HEK293 (cell line): ENCODE measurements at regions not wholly inside any gene's neighbourhood (a gene's known extent, or its start where the extent isn't known, plus 50 kb on each side); places are given as distances from the start of the nearest gene placed in this dataset.

Source experiments
- CTCF ChIA-PET: fragments of 350-600 bp; formaldehyde crosslinking; extraction: SDS; loops from one replicate; lab custom pipeline; 2021; ENCODE audit warnings: antibody characterized with exemption; lab: Yijun Ruan, JAX
- POLR2A ChIA-PET: fragments of 300-600 bp; formaldehyde crosslinking; extraction: SDS; loops from one replicate; lab custom pipeline; 2020; ENCODE audit warnings: antibody characterized with exemption, inconsistent platforms; lab: Yijun Ruan, JAX
- H3K27ac ChIP-seq: fragments of 200-500 bp; sonication (Bioruptor generic); 2 replicates; pipeline ENCODE4 v1.5.1; 2014; ENCODE audit warnings: low read depth, low read length, control low read depth, inconsistent platforms; ENCODE audit errors: extremely low read depth
- H3K36me3 ChIP-seq, 2 experiments: fragments of 200-500 bp in 1 of 2; sonication (Bioruptor generic) in 1 of 2; 1 replicate in 1 of 2; 2 replicates in 1 of 2; pipeline ENCODE4 v1.5.1; 2014 to 2017; ENCODE audit warnings: inconsistent platforms in 2 of 2, low read length in 2 of 2; ENCODE audit not compliant: control insufficient read depth in 2 of 2, insufficient read depth in 1 of 2
- H3K4me1 ChIP-seq: fragments of 200-500 bp; sonication (Bioruptor generic); 2 replicates; pipeline ENCODE4 v1.5.1; 2014; ENCODE audit warnings: mild to moderate bottlenecking, low read length, inconsistent platforms; ENCODE audit not compliant: control insufficient read depth, insufficient read depth
- H3K4me3 ChIP-seq: 2 replicates; pipeline ENCODE4 v1.5.1; 2011; ENCODE audit warnings: low read depth, mild to moderate bottlenecking, control low read depth, low read length, moderate library complexity
- H3K9me3 ChIP-seq: fragments of 200-500 bp; sonication (Bioruptor generic); 2 replicates; pipeline ENCODE4 v1.5.1; 2014; ENCODE audit warnings: low read depth, low read length, inconsistent platforms; ENCODE audit not compliant: control insufficient read depth, insufficient read depth
- KLF1 ChIP-seq: fragments of 450-650 bp; formaldehyde crosslinking; IDR thresholded peaks from 2 replicates; pipeline ENCODE4 v1.5.1; 2016; ENCODE audit warnings: missing biosample characterization, missing genetic modification characterization
- KLF7 ChIP-seq: fragments of 450-650 bp; formaldehyde crosslinking; IDR thresholded peaks from 2 replicates; pipeline ENCODE4 v1.5.1; 2016; ENCODE audit warnings: missing biosample characterization, missing genetic modification characterization, borderline replicate concordance
- MZF1 ChIP-seq: fragments of 450-650 bp; formaldehyde crosslinking; IDR thresholded peaks from 2 replicates; pipeline ENCODE4 v1.5.1; 2017; ENCODE audit warnings: missing biosample characterization, missing genetic modification characterization, borderline replicate concordance
- TCF7L2 ChIP-seq: IDR thresholded peaks from 2 replicates; pipeline ENCODE4 v1.6.1; 2011; ENCODE audit warnings: low read depth, mild to moderate bottlenecking, inconsistent platforms, low read length, moderate library complexity, borderline replicate concordance
- TRIM28 ChIP-seq: IDR thresholded peaks from 2 replicates; pipeline ENCODE4 v1.6.1; 2011; ENCODE audit warnings: low read length, control low read depth, borderline replicate concordance
- ZBTB20 ChIP-seq: fragments of 450-650 bp; formaldehyde crosslinking; IDR thresholded peaks from 2 replicates; pipeline ENCODE4 v1.5.1; 2016; ENCODE audit warnings: missing biosample characterization, missing genetic modification characterization
- ZNF133 ChIP-seq: fragments of 450-650 bp; formaldehyde crosslinking; IDR thresholded peaks from 2 replicates; pipeline ENCODE4 v1.5.1; 2016; ENCODE audit warnings: missing biosample characterization, missing genetic modification characterization
- ZNF19 ChIP-seq: fragments of 450-650 bp; formaldehyde crosslinking; IDR thresholded peaks from 2 replicates; pipeline ENCODE4; 2016; ENCODE audit warnings: missing biosample characterization, missing genetic modification characterization, low read depth
- ZNF23 ChIP-seq: fragments of 450-650 bp; formaldehyde crosslinking; IDR thresholded peaks from 2 replicates; pipeline ENCODE4 v1.5.1; 2016; ENCODE audit warnings: missing biosample characterization, missing genetic modification characterization, borderline replicate concordance
- ZNF24 ChIP-seq: fragments of 450-650 bp; formaldehyde crosslinking; IDR thresholded peaks from 2 replicates; pipeline ENCODE4 v1.5.1; 2016; ENCODE audit warnings: missing biosample characterization, missing genetic modification characterization
- ZNF266 ChIP-seq: fragments of 450-650 bp; formaldehyde crosslinking; IDR thresholded peaks from 2 replicates; pipeline ENCODE4 v1.5.1; 2016; ENCODE audit warnings: missing biosample characterization, missing genetic modification characterization, low read depth
- ZNF292 ChIP-seq: fragments of 450-650 bp; formaldehyde crosslinking; IDR thresholded peaks from 2 replicates; pipeline ENCODE4 v1.5.1; 2016; ENCODE audit warnings: low read depth, missing biosample characterization, missing genetic modification characterization, borderline replicate concordance
- ZNF311 ChIP-seq: fragments of 450-650 bp; formaldehyde crosslinking; IDR thresholded peaks from 2 replicates; pipeline ENCODE4 v1.5.1; 2017; ENCODE audit warnings: missing biosample characterization, missing genetic modification characterization, borderline replicate concordance
- ZNF416 ChIP-seq: fragments of 450-650 bp; formaldehyde crosslinking; IDR thresholded peaks from 2 replicates; pipeline ENCODE4 v1.5.1; 2016; ENCODE audit warnings: missing biosample characterization, missing genetic modification characterization
- ZNF654 ChIP-seq: fragments of 450-650 bp; formaldehyde crosslinking; IDR thresholded peaks from 2 replicates; pipeline ENCODE4 v1.5.1; 2016; ENCODE audit warnings: low read depth, missing biosample characterization, missing genetic modification characterization
- ZNF76 ChIP-seq: fragments of 450-650 bp; formaldehyde crosslinking; IDR thresholded peaks from 2 replicates; pipeline ENCODE4; 2016; ENCODE audit warnings: low read depth, missing biosample characterization, missing genetic modification characterization, borderline replicate concordance
- ZNF776 ChIP-seq: fragments of 450-650 bp; formaldehyde crosslinking; IDR thresholded peaks from 2 replicates; pipeline ENCODE4 v1.5.0; 2017; ENCODE audit warnings: missing biosample characterization, missing genetic modification characterization, borderline replicate concordance
- ZNF843 ChIP-seq: fragments of 450-650 bp; formaldehyde crosslinking; IDR thresholded peaks from 2 replicates; pipeline ENCODE4 v1.5.1; 2016; ENCODE audit warnings: missing biosample characterization, missing genetic modification characterization
- TF ChIP-seq, protein P1 (sequence below): fragments of 450-650 bp; formaldehyde crosslinking; IDR thresholded peaks from 2 replicates; pipeline ENCODE4 v1.5.1; 2017; ENCODE audit warnings: missing biosample characterization, missing genetic modification characterization
- TF ChIP-seq, protein P2 (sequence below): fragments of 450-650 bp; formaldehyde crosslinking; IDR thresholded peaks from 2 replicates; pipeline ENCODE4 v1.5.1; 2016; ENCODE audit warnings: missing biosample characterization, missing genetic modification characterization
- TF ChIP-seq, protein P3 (sequence below): fragments of 450-650 bp; formaldehyde crosslinking; IDR thresholded peaks from 2 replicates; pipeline ENCODE4 v1.5.1; 2017; ENCODE audit warnings: missing biosample characterization, missing genetic modification characterization
- TF ChIP-seq, protein P4 (sequence below): fragments of 450-650 bp; formaldehyde crosslinking; IDR thresholded peaks from 2 replicates; pipeline ENCODE4 v1.5.1; 2017; ENCODE audit warnings: missing biosample characterization, missing genetic modification characterization

DNA sequence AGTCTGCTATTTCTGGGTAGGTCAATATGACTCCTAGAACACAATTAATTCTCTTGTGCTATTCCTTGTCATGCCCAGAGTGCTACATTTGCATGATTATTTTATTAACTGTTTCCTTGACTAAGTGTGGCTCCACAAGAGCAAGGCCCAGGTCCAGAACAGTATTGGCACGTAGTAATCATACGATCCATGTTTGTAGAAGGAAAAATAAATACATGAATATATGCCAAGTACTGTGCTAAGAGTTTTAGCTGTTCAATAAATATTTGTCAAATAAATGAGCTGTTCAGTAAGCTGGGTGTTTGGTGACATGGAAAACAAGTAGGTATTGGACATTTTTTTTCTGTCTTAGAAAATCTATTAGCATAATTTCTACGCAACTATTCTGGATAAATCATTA, 995.9 kb downstream of the MAT2B start:
- no peaks in the 10 kb centered on the region for H3K36me3 ChIP-seq
- POLR2A ChIA-PET, result no interaction called here
- CTCF ChIA-PET, result no interaction called here
- no peaks in the 10 kb centered on the region for H3K9me3 ChIP-seq
- TF ChIP-seq MZF1 (tag by site-specific recombination) (no peak), TCF7L2 (no peak), ZNF843 (tag by site-specific recombination) (no peak), ZNF76 (tag by site-specific recombination) (no peak), ZNF23 (tag by site-specific recombination) (no peak), ZNF266 (tag by site-specific recombination) (no peak)
- TF ChIP-seq, protein P1, sequence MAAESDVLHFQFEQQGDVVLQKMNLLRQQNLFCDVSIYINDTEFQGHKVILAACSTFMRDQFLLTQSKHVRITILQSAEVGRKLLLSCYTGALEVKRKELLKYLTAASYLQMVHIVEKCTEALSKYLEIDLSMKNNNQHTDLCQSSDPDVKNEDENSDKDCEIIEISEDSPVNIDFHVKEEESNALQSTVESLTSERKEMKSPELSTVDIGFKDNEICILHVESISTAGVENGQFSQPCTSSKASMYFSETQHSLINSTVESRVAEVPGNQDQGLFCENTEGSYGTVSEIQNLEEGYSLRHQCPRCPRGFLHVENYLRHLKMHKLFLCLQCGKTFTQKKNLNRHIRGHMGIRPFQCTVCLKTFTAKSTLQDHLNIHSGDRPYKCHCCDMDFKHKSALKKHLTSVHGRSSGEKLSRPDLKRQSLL (tag by site-specific recombination), result no peak
- no peak overlapping the region for H3K27ac ChIP-seq
- no peak overlapping the region for H3K4me3 ChIP-seq
- no peaks in the 10 kb centered on the region for H3K4me1 ChIP-seq

DNA sequence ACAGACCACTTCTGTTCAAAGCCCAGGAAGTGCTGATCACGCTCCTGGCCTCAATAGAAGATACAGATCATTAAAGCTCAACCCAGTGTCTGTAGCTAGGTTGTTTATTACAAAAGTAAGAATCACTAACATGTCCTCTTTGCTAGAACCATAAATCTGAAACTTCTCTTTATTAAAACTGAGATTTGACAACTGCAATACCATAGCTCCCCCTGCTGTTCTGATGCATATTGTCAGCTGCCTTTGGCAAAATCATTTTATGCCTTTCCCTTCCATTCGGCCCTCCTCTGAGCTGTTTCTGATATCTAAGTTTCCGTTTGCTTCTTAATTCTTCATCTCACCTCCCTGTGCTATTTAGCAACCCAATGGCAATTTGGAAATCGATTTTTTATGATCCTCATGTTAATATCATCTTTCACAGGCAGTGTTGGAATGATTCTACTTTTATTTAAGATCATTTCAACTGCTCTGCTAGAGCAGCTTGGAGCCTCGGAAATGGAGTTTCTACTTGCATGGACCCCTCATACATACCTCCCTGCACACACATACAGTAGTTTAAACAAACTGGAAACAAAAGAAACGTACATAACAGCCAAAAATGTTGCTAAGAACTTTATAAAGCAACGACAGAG, 998.8 kb downstream of the MAT2B start:
- no peaks in the 10 kb centered on the region for H3K36me3 ChIP-seq
- CTCF ChIA-PET, result interaction anchor here (0.5 to 3.1 kb wide), 29 partner anchors 9 to 943 kb away, joined by 3 to 32 read pairs (median 5); no protein-coding TSS in a partner anchor
- H3K4me1 ChIP-seq, result no peaks in the 10 kb centered on the region
- H3K27ac ChIP-seq, result no peak overlapping the region
- 0 out of 2 replicates have a peak, but pooled peaks have one; percentile 40 for TF ChIP-seq TRIM28
- no peak for TF ChIP-seq ZNF133 (tag by site-specific recombination)
- TF ChIP-seq ZNF311 (tag by site-specific recombination), result no peak
- TF ChIP-seq ZNF776 (tag by site-specific recombination), result no peak
- TF ChIP-seq, protein P2, sequence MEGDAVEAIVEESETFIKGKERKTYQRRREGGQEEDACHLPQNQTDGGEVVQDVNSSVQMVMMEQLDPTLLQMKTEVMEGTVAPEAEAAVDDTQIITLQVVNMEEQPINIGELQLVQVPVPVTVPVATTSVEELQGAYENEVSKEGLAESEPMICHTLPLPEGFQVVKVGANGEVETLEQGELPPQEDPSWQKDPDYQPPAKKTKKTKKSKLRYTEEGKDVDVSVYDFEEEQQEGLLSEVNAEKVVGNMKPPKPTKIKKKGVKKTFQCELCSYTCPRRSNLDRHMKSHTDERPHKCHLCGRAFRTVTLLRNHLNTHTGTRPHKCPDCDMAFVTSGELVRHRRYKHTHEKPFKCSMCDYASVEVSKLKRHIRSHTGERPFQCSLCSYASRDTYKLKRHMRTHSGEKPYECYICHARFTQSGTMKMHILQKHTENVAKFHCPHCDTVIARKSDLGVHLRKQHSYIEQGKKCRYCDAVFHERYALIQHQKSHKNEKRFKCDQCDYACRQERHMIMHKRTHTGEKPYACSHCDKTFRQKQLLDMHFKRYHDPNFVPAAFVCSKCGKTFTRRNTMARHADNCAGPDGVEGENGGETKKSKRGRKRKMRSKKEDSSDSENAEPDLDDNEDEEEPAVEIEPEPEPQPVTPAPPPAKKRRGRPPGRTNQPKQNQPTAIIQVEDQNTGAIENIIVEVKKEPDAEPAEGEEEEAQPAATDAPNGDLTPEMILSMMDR, result peak; percentile 14; the same call in 1 of the 2 replicates
- peak; percentile 74 for TF ChIP-seq ZNF654
- POLR2A ChIA-PET, result no interaction called here
- no peak overlapping the region for H3K4me3 ChIP-seq
- H3K9me3 ChIP-seq, result no peaks in the 10 kb centered on the region

DNA sequence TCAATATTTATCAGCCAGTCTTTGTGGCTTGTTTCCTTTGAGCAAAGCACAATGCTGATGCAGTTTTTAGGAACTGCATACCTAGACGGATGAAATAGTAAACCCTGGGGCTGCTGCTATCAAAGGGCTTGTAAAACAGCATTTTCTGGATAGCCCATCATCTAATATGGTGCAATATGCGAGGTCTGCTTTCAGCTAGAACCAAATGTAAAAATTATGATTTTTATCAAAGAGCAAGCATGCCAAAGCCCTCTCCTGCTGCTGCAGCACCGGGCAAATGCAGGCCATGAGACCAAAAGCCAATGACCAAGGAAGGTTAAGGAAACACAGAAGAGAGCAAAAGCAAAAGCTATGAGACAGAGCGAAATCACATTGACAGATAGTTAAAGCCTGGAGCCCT, 1000.4 kb downstream of the MAT2B start:
- no peak overlapping the region for H3K4me3 ChIP-seq
- ChIA-PET CTCF (interaction anchor here (0.7 to 3.0 kb wide), 5 partner anchors 30 to 940 kb away, joined by 3 to 32 read pairs (median 5); no protein-coding TSS in a partner anchor), POLR2A (no interaction called here)
- no peak overlapping the region for H3K27ac ChIP-seq
- H3K4me1 ChIP-seq, result no peaks in the 10 kb centered on the region
- TF ChIP-seq KLF1 (tag by site-specific recombination) (no peak), KLF7 (tag by site-specific recombination) (no peak), ZBTB20 (tag by site-specific recombination) (no peak), ZNF416 (tag by site-specific recombination) (no peak), ZNF133 (tag by site-specific recombination) (no peak), ZNF292 (no peak), ZNF24 (tag by site-specific recombination) (no peak), TRIM28 (no peak), ZNF19 (tag by site-specific recombination) (no peak)
- TF ChIP-seq, protein P3, sequence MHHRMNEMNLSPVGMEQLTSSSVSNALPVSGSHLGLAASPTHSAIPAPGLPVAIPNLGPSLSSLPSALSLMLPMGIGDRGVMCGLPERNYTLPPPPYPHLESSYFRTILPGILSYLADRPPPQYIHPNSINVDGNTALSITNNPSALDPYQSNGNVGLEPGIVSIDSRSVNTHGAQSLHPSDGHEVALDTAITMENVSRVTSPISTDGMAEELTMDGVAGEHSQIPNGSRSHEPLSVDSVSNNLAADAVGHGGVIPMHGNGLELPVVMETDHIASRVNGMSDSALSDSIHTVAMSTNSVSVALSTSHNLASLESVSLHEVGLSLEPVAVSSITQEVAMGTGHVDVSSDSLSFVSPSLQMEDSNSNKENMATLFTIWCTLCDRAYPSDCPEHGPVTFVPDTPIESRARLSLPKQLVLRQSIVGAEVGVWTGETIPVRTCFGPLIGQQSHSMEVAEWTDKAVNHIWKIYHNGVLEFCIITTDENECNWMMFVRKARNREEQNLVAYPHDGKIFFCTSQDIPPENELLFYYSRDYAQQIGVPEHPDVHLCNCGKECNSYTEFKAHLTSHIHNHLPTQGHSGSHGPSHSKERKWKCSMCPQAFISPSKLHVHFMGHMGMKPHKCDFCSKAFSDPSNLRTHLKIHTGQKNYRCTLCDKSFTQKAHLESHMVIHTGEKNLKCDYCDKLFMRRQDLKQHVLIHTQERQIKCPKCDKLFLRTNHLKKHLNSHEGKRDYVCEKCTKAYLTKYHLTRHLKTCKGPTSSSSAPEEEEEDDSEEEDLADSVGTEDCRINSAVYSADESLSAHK (tag by site-specific recombination), result no peak
- TF ChIP-seq, protein P4, sequence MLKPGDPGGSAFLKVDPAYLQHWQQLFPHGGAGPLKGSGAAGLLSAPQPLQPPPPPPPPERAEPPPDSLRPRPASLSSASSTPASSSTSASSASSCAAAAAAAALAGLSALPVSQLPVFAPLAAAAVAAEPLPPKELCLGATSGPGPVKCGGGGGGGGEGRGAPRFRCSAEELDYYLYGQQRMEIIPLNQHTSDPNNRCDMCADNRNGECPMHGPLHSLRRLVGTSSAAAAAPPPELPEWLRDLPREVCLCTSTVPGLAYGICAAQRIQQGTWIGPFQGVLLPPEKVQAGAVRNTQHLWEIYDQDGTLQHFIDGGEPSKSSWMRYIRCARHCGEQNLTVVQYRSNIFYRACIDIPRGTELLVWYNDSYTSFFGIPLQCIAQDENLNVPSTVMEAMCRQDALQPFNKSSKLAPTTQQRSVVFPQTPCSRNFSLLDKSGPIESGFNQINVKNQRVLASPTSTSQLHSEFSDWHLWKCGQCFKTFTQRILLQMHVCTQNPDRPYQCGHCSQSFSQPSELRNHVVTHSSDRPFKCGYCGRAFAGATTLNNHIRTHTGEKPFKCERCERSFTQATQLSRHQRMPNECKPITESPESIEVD (tag by site-specific recombination), result no peak
- H3K9me3 ChIP-seq, result no peaks in the 10 kb centered on the region
- no peaks in the 10 kb centered on the region for H3K36me3 ChIP-seq
